GM21381 (cell line): ENCODE measurements at regions not wholly inside any gene's neighbourhood (a gene's known extent, or its start where the extent isn't known, plus 50 kb on each side); places are given as distances from the start of the nearest gene placed in this dataset.
A peak's percentile ranks its signal among the peaks of the same experiment; 100 is the strongest.
"Not testable (repeated sequence)": the region's sequence is repeated elsewhere in the genome, so short reads cannot be mapped to it uniquely, and the experiment has no call there.

Source experiments
- ATAC-seq: cut with Tn5 transposase; IDR thresholded peaks from one replicate; pipeline ENCODE4 v1.9.1; 2021; ENCODE audit warnings: mild to moderate bottlenecking, moderate library complexity; ENCODE audit not compliant: unreplicated experiment

- ATAC-seq: no peak
Observed at GRCh38 chr2:230593765-230594164, 118.9 kb upstream of the CAB39 start.

DNA sequence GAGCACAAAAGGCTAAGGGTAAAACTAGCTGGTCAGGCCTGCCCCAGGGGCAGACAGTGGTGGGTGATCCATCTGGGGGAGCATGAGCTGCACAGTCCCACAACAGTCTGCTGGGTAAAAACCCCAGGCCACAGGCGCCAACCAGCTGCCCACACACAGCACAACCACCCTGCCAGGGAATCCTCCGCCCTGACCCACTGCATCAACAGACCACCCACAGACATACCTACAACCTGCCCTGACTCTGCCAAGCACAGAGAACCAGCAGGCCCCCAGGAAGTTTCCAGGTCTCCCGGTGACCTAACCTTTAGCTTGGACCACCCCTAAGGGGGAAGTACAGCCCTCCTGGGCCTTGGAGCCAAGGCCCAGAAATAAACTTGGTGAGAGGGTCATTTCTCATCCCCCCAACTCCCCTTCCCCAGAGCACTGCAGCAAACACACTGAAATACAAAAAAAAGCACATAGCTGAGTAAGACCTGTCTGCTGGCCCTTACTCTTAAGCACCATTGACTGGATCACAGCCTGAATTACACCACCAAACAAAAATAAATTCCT lies 118.3 kb upstream of the CAB39 start:
- ATAC-seq: no peak

DNA sequence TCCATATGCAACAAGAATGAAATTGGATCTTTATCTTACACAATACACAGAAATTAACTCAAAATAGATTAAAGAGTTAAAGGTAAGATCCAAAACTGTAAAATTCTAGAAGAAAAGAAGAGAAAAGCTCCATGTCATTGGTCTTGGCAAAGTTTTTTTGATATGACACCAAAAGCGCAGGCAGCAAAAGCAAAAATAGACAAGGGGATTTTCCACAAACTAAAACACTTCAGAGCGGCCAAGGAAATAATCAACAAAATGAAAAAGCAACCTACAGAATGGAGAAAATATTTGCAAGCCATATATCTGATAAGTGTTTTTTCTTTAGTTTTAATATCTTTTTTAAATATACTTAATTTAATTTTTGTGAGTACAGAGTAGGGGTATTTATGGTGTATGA lies 112.8 kb upstream of the CAB39 start:
- no peak for ATAC-seq

- ATAC-seq: no peak
Observed at GRCh38 chr2:230600285-230600684, 112.4 kb upstream of the CAB39 start.

DNA sequence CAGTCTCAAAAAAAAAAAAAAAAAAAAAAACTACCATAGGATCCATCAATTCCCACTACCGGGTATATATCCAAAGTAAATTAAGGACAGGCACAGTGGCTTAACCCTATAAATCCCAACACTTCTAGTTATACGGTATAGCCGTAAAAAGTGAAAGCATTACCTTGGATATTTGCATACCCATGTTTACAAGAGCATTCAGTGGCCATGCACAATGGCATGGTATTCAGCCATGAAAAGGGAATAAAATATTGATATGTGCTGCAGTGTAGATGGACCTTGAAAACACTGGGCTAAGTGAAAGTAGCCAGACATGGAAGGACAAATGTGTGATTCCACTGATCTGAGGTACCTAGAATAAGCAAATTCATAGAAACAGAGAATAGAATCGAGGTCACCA lies 111.8 kb upstream of the CAB39 start:
- ATAC-seq: no peak

DNA sequence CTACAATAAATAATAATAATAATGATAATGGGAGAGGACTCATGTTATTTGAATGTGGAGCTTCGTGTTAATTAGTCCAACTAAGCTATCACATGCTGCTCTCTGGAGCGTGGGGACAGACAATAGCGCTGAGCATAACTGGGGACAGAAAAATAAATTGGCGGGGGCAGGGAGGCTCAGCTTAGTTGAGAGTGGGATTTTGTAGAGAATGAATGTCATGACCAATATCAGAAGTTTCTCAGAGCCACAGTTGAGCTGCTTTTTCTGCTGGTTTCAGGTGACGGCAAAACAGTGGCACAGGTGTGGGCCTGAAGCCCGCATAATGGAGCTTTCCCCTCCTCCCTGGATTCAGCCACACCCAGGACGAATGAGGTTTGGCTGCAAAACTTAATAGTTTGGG lies 111.1 kb upstream of the CAB39 start:
- ATAC-seq: peak; percentile 63

DNA sequence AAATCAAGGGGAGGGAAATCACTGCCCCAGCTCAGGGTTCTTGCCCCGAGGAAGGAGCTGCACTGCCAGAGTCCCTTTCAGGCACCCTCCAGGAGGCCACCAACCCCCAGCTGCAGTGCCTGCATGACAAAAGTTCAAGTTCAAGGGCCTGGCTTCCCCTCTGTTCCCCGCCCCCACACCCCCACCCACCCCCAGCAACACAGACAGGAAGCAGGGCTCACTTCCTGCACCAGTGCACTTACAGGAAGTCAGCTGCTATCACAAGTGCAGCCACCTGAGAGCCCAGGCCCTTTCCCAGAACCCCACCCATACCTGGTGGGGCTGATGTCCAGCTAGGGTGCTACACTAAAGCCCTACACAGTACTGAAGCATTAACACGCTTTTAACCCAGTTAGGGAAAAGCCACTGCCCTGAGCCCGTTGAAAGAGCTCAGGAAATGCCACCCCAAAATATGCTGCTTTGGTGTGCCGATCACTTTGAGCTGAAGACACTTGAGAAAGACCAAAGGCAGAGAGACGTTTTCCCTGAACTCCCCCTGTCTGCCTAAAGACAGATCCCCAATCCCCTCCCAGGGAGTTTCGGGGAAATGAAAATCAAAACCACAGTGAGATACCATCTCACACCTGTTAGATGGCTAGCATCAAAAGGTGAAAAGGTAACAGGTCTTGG lies 109.9 kb upstream of the CAB39 start:
- peak; percentile 60 for ATAC-seq

DNA sequence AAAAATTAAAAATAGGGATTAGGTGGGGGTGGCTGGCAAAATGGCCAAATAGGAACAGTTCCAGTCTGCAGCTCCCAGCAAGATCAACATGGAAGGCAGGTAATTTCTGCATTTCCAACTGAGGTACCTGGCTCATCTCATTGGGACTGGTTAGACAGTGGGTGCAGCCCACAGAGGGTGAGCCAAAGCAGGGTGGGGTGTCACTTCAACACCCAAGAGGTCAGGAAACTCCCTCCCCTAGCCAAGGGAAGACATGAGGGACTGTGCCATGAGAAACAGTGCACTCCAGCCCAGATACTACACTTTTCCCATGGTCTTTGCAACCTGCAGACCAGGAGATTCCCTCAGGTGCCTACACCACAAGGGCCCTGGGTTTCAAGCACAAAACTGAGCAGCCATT lies 109.3 kb upstream of the CAB39 start:
- ATAC-seq: not testable (repeated sequence)

GRCh38 chr2:230604158-230604557 lies 108.5 kb upstream of the CAB39 start:
- ATAC-seq: not testable (repeated sequence)

DNA sequence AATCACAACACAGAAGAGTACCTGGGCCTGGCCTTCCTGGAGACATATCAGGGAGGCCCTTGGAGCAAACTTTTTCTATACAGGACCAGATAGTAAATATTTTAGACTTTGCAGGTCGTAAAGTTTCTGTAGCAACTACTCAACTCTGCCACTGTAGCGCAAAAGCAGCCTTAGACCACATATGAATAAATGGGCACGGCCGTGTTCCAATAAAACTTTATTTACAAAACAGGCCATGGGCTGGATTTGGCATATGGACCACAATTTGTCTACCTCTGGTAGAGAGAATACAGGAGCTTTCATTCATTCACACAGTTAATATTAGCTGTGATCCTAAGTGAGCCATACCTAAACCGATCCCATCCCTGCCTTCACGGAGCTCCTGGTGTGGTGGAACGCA lies 98.6 kb upstream of the CAB39 start:
- no peak for ATAC-seq

- ATAC-seq: peak; percentile 86
Observed at GRCh38 chr2:230614913-230615332, 97.7 kb upstream of the CAB39 start.

DNA sequence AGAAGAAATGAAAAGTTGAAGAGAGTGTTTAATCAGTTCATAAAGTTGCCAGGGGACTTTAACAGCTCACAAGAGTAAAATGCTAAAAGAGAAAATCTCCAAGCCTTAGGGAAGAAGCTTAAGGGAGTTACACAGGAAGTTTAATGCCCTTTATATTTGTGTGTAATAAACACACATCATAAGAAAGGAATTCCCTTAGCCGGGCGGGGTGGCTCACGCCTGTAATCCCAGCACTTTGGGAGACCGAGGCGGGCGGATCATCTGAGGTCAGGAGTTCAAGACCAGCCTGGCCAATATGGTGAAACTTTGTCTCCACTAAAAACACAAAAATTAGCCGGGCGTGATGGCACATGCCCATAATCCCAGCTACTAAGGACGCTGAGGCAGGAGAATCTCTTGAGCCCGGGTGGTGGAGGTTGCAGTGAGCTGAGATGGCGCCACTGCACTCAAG lies 95.4 kb upstream of the CAB39 start:
- not testable (repeated sequence) for ATAC-seq

DNA sequence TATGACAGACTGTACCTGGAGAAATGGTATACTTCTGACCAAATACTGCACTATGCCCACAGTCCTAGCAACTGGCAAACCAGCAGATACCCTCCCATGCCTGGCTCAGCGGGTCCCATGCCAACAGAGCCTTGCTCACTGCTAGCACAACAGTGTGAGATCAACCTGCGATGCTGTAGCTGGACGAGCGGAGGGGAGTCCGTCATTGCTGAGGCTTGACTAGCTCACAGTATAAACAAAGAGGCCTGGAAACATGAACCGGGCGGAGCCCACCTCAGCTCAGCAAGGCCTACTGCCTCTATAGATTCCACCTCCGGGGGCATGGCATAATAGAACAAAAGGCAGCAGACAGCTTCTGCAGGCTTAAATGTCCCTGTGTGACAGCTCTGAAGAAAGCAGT lies 93.2 kb upstream of the CAB39 start:
- no peak for ATAC-seq

DNA sequence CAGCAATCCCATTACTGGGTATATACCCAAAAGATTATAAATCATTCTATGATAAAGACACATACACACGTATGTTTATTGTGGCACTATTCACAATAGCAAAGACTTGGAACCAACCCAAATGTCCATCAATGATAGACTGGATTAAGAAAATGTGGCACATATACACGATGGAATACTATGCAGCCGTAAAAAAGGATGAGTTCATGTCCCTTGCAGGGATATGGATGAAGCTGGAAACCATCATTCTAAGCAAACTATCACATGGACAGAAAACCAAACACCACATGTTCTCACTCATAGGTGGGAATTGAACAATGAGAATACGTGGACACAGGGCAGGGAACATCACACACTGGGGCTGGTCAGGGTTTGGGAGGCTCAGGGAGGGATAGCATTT lies 87.4 kb upstream of the CAB39 start:
- not testable (repeated sequence) for ATAC-seq

GRCh38 chr2:230627091-230627490 lies 85.6 kb upstream of the CAB39 start:
- not testable (repeated sequence) for ATAC-seq

DNA sequence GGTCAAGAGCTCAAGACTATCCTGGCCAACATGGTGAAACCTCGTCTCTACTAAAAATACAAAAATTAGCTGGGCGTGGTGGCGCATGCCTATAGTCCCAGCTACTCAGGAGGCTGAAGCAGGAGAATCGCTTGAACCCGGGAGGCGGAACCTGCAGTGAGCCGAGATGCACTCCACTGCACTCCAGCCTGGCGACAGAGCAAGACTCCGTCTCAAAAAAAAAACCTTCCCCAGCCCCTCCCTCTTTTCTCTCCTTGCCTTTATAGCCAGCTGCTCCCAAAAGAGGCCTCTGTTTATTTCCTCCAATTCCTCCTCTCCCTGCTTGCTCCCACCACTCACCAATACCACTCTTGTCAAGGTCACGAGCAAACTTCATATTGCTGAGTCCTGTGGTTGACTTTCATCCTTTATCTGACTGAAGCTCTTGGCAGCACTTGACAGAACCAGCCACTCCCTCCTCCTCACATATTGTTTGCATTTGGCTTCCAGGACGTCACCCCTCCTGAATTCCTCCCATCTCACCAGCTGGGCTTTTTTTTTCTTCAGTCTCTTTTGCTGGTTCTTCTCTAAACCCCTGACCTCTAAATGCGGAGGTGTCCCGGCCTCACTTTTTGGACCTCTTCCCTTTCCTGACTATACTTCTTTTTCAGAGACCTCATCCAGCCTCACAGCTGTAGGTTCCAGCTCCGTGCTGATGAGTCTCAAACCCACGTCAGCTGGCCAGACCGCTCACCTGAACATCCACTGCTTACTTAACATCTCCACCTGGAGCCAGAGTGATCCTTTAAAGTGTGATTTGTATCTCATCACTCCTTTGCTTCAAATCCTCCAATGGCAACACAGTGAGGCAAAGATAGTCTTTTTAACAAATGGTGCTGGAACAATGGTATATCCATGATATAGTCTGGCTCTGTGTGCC lies 84.6 kb upstream of the CAB39 start:
- ATAC-seq: no peak

DNA sequence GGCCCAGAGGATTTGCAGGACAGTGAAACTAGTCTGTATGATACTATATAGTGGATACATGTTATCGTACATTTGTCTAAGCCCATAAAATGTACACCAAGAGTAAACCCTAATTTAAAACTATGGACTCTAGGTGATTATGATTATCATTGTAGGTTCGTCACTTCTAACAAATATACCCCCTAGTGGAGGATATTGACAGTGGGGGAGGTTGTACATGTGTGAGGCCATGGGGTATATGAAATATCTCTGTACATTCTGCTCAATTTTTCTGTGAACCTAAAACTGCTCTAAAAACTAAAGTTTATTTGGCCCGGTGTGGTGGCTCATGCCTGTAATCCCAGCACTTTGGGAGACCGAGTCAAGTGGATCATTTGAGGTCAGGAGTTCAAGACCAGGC lies 81.2 kb upstream of the CAB39 start:
- ATAC-seq: no peak

DNA sequence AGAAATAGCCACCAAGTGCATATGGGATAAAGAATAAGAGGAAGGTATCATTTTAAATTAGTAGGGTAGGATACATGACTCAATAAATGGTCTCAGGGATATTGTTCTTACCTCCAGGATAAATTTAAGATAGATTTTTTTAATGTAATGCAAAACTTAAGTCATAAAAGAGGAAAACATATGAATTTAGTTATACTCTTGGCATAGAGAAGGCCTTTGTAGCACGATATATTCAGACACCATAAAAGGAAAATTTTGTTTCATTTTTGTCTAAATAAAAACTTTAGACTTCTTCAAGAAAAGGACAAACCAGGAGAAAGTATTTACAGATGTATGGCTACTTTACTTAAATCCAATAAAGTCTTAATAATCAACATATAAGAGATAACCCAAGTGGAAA lies 78.5 kb upstream of the CAB39 start:
- ATAC-seq: no peak

GRCh38 chr2:230634721-230635313 lies 77.8 kb upstream of the CAB39 start:
- ATAC-seq: not testable (repeated sequence)

DNA sequence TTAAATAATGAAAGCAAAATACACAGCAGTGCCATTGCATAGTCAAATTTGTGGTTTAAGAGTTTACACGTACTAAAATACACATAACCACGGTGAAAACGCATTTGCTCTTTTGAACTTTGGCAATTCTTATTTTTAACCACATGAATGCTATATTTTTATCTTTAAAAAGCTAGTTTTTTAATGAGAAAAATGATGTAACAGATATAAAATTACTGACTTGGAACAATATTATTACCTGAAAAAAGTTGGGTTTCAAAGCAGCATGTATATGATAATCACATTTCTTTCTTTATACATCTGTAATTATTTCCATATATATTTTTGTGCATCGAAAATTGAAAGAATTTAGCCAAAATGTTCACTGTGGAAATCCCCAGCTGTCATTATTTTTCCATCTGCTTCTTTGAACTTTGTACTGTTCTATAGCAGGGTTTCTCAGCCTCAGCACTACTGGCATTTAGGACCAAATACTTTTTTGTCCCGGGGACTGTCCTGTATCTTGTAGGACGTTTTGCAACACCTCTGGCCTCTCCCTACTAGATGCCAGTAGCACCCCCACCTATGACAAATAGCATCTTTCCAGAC lies 75.9 kb upstream of the CAB39 start:
- ATAC-seq: no peak

DNA sequence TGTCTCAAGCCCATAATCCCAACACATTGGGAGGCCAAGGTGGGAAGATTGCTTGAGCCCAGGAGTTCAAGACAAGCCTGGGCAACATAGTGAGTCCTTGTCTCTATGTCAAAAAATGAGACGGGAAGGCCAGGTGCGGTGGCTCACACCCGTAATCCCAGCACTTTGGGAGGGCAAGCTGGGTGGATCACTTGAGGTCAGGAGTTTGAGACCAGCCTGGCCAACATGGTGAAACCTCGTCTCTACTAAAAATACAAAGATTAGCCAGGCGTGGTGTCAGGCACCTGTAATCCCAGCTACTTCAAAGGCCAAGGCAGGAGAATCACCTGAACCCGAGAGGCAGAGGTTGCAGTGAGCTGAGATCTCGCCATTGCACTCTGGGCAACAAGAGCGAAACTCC lies 75.2 kb upstream of the CAB39 start:
- ATAC-seq: not testable (repeated sequence)
